CD4-positive, alpha-beta memory T cell (primary cell): ENCODE measurements at regions not wholly inside any gene's neighbourhood (a gene's known extent, or its start where the extent isn't known, plus 50 kb on each side); places are given as distances from the start of the nearest gene placed in this dataset.

Experiments used
- CTCF ChIA-PET: fragments of 350-600 bp; sonication (Branson Sonifier 250); formaldehyde crosslinking; loops from one replicate; lab custom pipeline; 2021; ENCODE audit warnings: inconsistent platforms; ENCODE audit not compliant: partially characterized antibody; lab: Charles Lee
- POLR2A ChIA-PET: fragments of 350-600 bp; sonication (Branson Sonifier 250); formaldehyde crosslinking; loops from one replicate; lab custom pipeline; 2021; ENCODE audit not compliant: partially characterized antibody; lab: Charles Lee
- DNase-seq, 5 donors: peaks; one replicate each; pipeline versions ENCODE4 v3.0.0 to v3.0.0-alpha.2; 2020 to 2022; ENCODE audit warnings: mixed read lengths in 1 of 5
- H3K27ac ChIP-seq: one replicate; pipeline ENCODE4 v1.7.0; 2013; ENCODE audit warnings: low read depth, low read length
- H3K27me3 ChIP-seq: 2 replicates; pipeline ENCODE4 v1.7.0; 2013; ENCODE audit warnings: mild to moderate bottlenecking, low read length, moderate library complexity; ENCODE audit not compliant: insufficient read depth
- H3K36me3 ChIP-seq: 2 replicates; pipeline ENCODE4 v1.7.0; 2013; ENCODE audit warnings: mild to moderate bottlenecking, low read length, moderate library complexity; ENCODE audit not compliant: insufficient read depth
- H3K4me1 ChIP-seq: 2 replicates; pipeline ENCODE4 v1.7.0; 2013; ENCODE audit warnings: mild to moderate bottlenecking, low read length, moderate library complexity; ENCODE audit not compliant: insufficient read depth
- H3K4me3 ChIP-seq, 2 donors: one replicate each; pipeline ENCODE4 v1.7.0; 2013; ENCODE audit warnings: low read length in 2 of 2, mild to moderate bottlenecking in 1 of 2
- H3K9me3 ChIP-seq, 2 donors: one replicate each; pipeline ENCODE4 v1.7.0; 2013; ENCODE audit warnings: low read length in 2 of 2, control low read depth in 1 of 2; ENCODE audit not compliant: control insufficient read depth in 1 of 2
- H3K27ac Mint-ChIP-seq, 7 donors: one replicate each; pipeline ENCODE4 v1.8.0; 2020 to 2021; ENCODE audit warnings: mixed read lengths in 7 of 7, mild to moderate bottlenecking in 6 of 7, inconsistent platforms in 3 of 7, moderate library complexity in 3 of 7
- H3K27me3 Mint-ChIP-seq, 2 donors: one replicate each; pipeline ENCODE4 v1.8.0; 2020 to 2021; ENCODE audit warnings: mixed read lengths in 2 of 2
- H3K36me3 Mint-ChIP-seq, 2 donors: one replicate each; pipeline ENCODE4 v1.8.0; 2020 to 2021; ENCODE audit warnings: mixed read lengths in 2 of 2, inconsistent platforms in 1 of 2, mild to moderate bottlenecking in 1 of 2
- H3K4me1 Mint-ChIP-seq, 4 donors: one replicate each; pipeline ENCODE4 v1.8.0; 2020 to 2021; ENCODE audit warnings: mixed read lengths in 4 of 4, mild to moderate bottlenecking in 1 of 4
- H3K4me3 Mint-ChIP-seq, 8 donors: one replicate each; pipeline ENCODE4 v1.8.0; 2020 to 2021; ENCODE audit warnings: mixed read lengths in 8 of 8, mild to moderate bottlenecking in 7 of 8, moderate library complexity in 6 of 8, inconsistent platforms in 3 of 8
- H3K9me3 Mint-ChIP-seq, 8 donors: one replicate each; pipeline ENCODE4 v1.8.0; 2020 to 2021; ENCODE audit warnings: mixed read lengths in 8 of 8, mild to moderate bottlenecking in 5 of 8, inconsistent platforms in 3 of 8, moderate library complexity in 1 of 8
- intact Hi-C: fragments of 100-400 bp; cut with micrococcal nuclease; formaldehyde crosslinking; loops from one replicate; pipeline ENCODE4 v1.15.1; 2023

- Mint-ChIP-seq H3K4me1 (no peaks in the 10 kb centered on the region), H3K36me3 (no peaks in the 10 kb centered on the region), H3K4me3 (no peak overlapping the region), H3K27ac (no peak overlapping the region), H3K9me3 (peaks cover 0 to 19% (median 15%) of the 10 kb centered on the region in 8 donors), H3K27me3 (peaks cover 0 to 3% of the 10 kb centered on the region in 2 donors)
- no peaks in the 10 kb centered on the region for H3K4me1 ChIP-seq
- H3K27me3 ChIP-seq: no peaks in the 10 kb centered on the region
- DNase-seq: no peak
- POLR2A ChIA-PET: no interaction called here
- peaks cover 0 to 10% of the 10 kb centered on the region in 2 donors for H3K9me3 ChIP-seq
- H3K27ac ChIP-seq: no peak overlapping the region
- CTCF ChIA-PET: interaction anchor here (1.5 kb wide), 1 partner anchor 11 kb away, joined by 3 read pairs; no protein-coding TSS in a partner anchor
- no peak overlapping the region for H3K4me3 ChIP-seq
- H3K36me3 ChIP-seq: no peaks in the 10 kb centered on the region
- intact Hi-C loops: no loop called here
Observed at GRCh38 chr3:16724487-16724886, 119.3 kb upstream of the DAZL start.

- no peak for DNase-seq
- peaks cover 0 to 25% (median 16%) of the 10 kb centered on the region in 8 donors for H3K9me3 Mint-ChIP-seq
- no peaks in the 10 kb centered on the region for H3K36me3 Mint-ChIP-seq
- intact Hi-C loops: no loop called here
- Histone ChIP-seq H3K27ac (no peak overlapping the region), H3K36me3 (no peaks in the 10 kb centered on the region), H3K4me1 (no peaks in the 10 kb centered on the region), H3K4me3 (no peak overlapping the region), H3K9me3 (peaks cover 0 to 10% of the 10 kb centered on the region in 2 donors), H3K27me3 (no peaks in the 10 kb centered on the region)
- H3K4me1 Mint-ChIP-seq: no peaks in the 10 kb centered on the region
- no peaks in the 10 kb centered on the region for H3K27me3 Mint-ChIP-seq
- H3K27ac Mint-ChIP-seq: no peak overlapping the region
- H3K4me3 Mint-ChIP-seq: no peak overlapping the region
- CTCF ChIA-PET: interaction anchor here (1.5 kb wide), 1 partner anchor 13 kb away, joined by 3 read pairs; no protein-coding TSS in a partner anchor
- POLR2A ChIA-PET: no interaction called here
Observed at GRCh38 chr3:16725972-16726371, 120.7 kb upstream of the DAZL start.

- H3K4me1 ChIP-seq: no peaks in the 10 kb centered on the region
- Mint-ChIP-seq H3K4me3 (no peak overlapping the region), H3K27ac (no peak overlapping the region), H3K9me3 (peaks cover 0 to 50% (median 40%) of the 10 kb centered on the region in 8 donors), H3K27me3 (peaks cover 0 to 5% of the 10 kb centered on the region in 2 donors), H3K36me3 (peaks cover 4 to 9% of the 10 kb centered on the region in 2 donors), H3K4me1 (no peaks in the 10 kb centered on the region)
- no peaks in the 10 kb centered on the region for H3K27me3 ChIP-seq
- no peak overlapping the region for H3K4me3 ChIP-seq
- H3K27ac ChIP-seq: no peak overlapping the region
- ChIA-PET CTCF (no interaction called here), POLR2A (no interaction called here)
- H3K9me3 ChIP-seq: peaks cover 0 to 10% of the 10 kb centered on the region in 2 donors
- intact Hi-C loops: no loop called here
- DNase-seq: no peak
- H3K36me3 ChIP-seq: no peaks in the 10 kb centered on the region
Observed at GRCh38 chr3:16728770-16729745, 123.8 kb upstream of the DAZL start.

GRCh38 chr3:16738451-16738850, 133.2 kb upstream of the DAZL start:
- no peaks in the 10 kb centered on the region for H3K36me3 ChIP-seq
- Mint-ChIP-seq H3K27me3 (no peaks in the 10 kb centered on the region), H3K36me3 (peaks cover 6 to 8% of the 10 kb centered on the region in 2 donors), H3K4me1 (peaks cover 0 to 1% (median 0%) of the 10 kb centered on the region in 4 donors), H3K9me3 (peaks cover 2 to 26% (median 16%) of the 10 kb centered on the region in 8 donors), H3K27ac (no peak overlapping the region), H3K4me3 (no peak overlapping the region)
- intact Hi-C loops: no loop called here
- no peak overlapping the region for H3K27ac ChIP-seq
- no peak for DNase-seq
- POLR2A ChIA-PET: no interaction called here
- no peaks in the 10 kb centered on the region for H3K27me3 ChIP-seq
- H3K4me3 ChIP-seq: no peak overlapping the region
- H3K4me1 ChIP-seq: no peaks in the 10 kb centered on the region
- no peaks in the 10 kb centered on the region for H3K9me3 ChIP-seq
- CTCF ChIA-PET: no interaction called here

GRCh38 chr3:16739541-16740105, 134.4 kb upstream of the DAZL start:
- no peak overlapping the region for H3K4me3 Mint-ChIP-seq
- peaks cover under 1 to 4% of the 10 kb centered on the region in 2 donors for H3K36me3 Mint-ChIP-seq

GRCh38 chr3:16740515-16740914, 135.3 kb upstream of the DAZL start:
- H3K4me1 ChIP-seq: no peaks in the 10 kb centered on the region
- Mint-ChIP-seq H3K27ac (no peak overlapping the region), H3K27me3 (no peaks in the 10 kb centered on the region), H3K36me3 (peaks cover 0 to 4% of the 10 kb centered on the region in 2 donors), H3K9me3 (peaks cover 0 to 12% (median 6%) of the 10 kb centered on the region in 8 donors), H3K4me1 (peaks cover 0 to 1% (median 0%) of the 10 kb centered on the region in 4 donors), H3K4me3 (no peak overlapping the region)
- no peak for DNase-seq
- intact Hi-C loops: no loop called here
- ChIA-PET POLR2A (no interaction called here), CTCF (no interaction called here)
- H3K4me3 ChIP-seq: no peak overlapping the region
- H3K27ac ChIP-seq: no peak overlapping the region
- H3K9me3 ChIP-seq: no peaks in the 10 kb centered on the region
- H3K27me3 ChIP-seq: no peaks in the 10 kb centered on the region
- H3K36me3 ChIP-seq: no peaks in the 10 kb centered on the region

More at GRCh38 chr3:16739541-16740105, 134.4 kb upstream of the DAZL start:
- DNase-seq: no peak
- Histone ChIP-seq H3K4me1 (no peaks in the 10 kb centered on the region), H3K4me3 (no peak overlapping the region), H3K27ac (no peak overlapping the region), H3K36me3 (no peaks in the 10 kb centered on the region), H3K27me3 (no peaks in the 10 kb centered on the region), H3K9me3 (no peaks in the 10 kb centered on the region)
- intact Hi-C loops: no loop called here
- Mint-ChIP-seq H3K9me3 (peaks cover 0 to 16% (median 10%) of the 10 kb centered on the region in 8 donors), H3K4me1 (peaks cover 0 to 1% (median 0%) of the 10 kb centered on the region in 4 donors), H3K27me3 (no peaks in the 10 kb centered on the region), H3K27ac (no peak overlapping the region)
- ChIA-PET POLR2A (no interaction called here), CTCF (no interaction called here)

GRCh38 chr3:16741103-16741758, 136.0 kb upstream of the DAZL start:
- DNase-seq: no peak
- H3K4me1 Mint-ChIP-seq: peaks cover 0 to 1% (median 0%) of the 10 kb centered on the region in 4 donors
- POLR2A ChIA-PET: no interaction called here
- no peak overlapping the region for H3K27ac Mint-ChIP-seq
- H3K36me3 ChIP-seq: no peaks in the 10 kb centered on the region
- H3K9me3 ChIP-seq: no peaks in the 10 kb centered on the region
- no peak overlapping the region for H3K4me3 ChIP-seq
- intact Hi-C loops: no loop called here
- H3K27me3 ChIP-seq: no peaks in the 10 kb centered on the region
- peaks cover 0 to 8% (median 4%) of the 10 kb centered on the region in 8 donors for H3K9me3 Mint-ChIP-seq
- H3K4me1 ChIP-seq: no peaks in the 10 kb centered on the region
- H3K27ac ChIP-seq: no peak overlapping the region
- H3K27me3 Mint-ChIP-seq: no peaks in the 10 kb centered on the region
- CTCF ChIA-PET: no interaction called here
- H3K4me3 Mint-ChIP-seq: no peak overlapping the region
- peaks cover 0 to 4% of the 10 kb centered on the region in 2 donors for H3K36me3 Mint-ChIP-seq
